ENCODE measurements at regions not wholly inside any gene's neighbourhood (a gene's known extent, or its start where the extent isn't known, plus 50 kb on each side); places are given as distances from the start of the nearest gene placed in this dataset.
"Not testable (repeated sequence)": the region's sequence is repeated elsewhere in the genome, so short reads cannot be mapped to it uniquely, and the experiment has no call there.

DNA sequence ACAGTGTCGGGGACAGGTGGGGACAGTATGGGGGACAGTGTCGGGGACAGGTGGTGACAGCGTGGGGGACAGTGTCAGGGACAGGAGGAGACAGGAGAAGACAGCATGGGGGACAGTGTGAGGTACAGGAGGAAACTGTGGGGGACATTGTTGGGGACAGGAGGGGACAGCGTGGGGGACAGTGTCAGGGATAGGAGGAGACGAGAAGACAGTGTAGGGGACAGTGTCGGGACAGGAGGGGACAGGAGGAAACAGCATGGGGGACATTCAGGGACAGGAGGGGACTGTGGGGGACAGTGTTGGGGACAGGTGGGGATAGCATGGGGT lies 139.5 kb downstream of the TMEM121 start:
- ChIA-PET CTCF (no interaction called here), POLR2A (no interaction called here)
- intact Hi-C loops (cut with micrococcal nuclease), result no loop called here
- Histone ChIP-seq H4K20me1 (replicated peaks; ENCODE audit: control insufficient read depth, extremely low read depth, insufficient read depth, low read length) (no peaks in the 10 kb centered on the region), H3K4me3 (replicated peaks in 1 of 3; ENCODE audit: insufficient read depth in 1 of 3, low read depth in 1 of 3, low read length in 3 of 3) (no peak overlapping the region), H3K27me3 (ENCODE audit: control insufficient read depth in 2 of 2, insufficient read depth in 2 of 2, low read length in 2 of 2) (no peaks in the 10 kb centered on the region), H3K9ac (replicated peaks; ENCODE audit: extremely low read depth, insufficient read depth, low read length) (no peak overlapping the region), H3K27ac (ENCODE audit: insufficient read depth, low read depth, low read length) (no peak overlapping the region), H3K9me1 (replicated peaks; ENCODE audit: control insufficient read depth, extremely low read depth, insufficient read depth, low read length) (no peaks in the 10 kb centered on the region), H3K4me2 (ENCODE audit: insufficient read depth, low read length) (no peak overlapping the region), H3K79me2 (ENCODE audit: control insufficient read depth, insufficient read depth, low read length) (no peaks in the 10 kb centered on the region), H3K36me3 (ENCODE audit: control insufficient read depth in 2 of 2, extremely low read depth in 1 of 2, insufficient read depth in 2 of 2, low read length in 2 of 2) (no peaks in the 10 kb centered on the region), H3K4me1 (ENCODE audit: control insufficient read depth, extremely low read depth, insufficient read depth, low read length) (no peaks in the 10 kb centered on the region), H2AFZ (ENCODE audit: low read depth, low read length) (no peak overlapping the region), H3K9me3 (replicated peaks; ENCODE audit: control insufficient read depth, insufficient read depth, low read length) (no peaks in the 10 kb centered on the region)
- no peak for DNase-seq (ENCODE audit: low read depth, low spot score)
- no peak for TF ChIP-seq POLR2A (IDR thresholded peaks at IDR 0.05; ENCODE audit: low read depth, low read length)
- TF ChIP-seq GATA2 (IDR thresholded peaks at IDR 0.05; ENCODE audit: insufficient read depth, insufficient read length, low read depth, low read length), result no peak
- no peak for TF ChIP-seq EZH2 (IDR thresholded peaks at IDR 0.05; ENCODE audit: borderline replicate concordance, low read depth, low read length, severe bottlenecking)
- no peak for TF ChIP-seq MYC (IDR thresholded peaks at IDR 0.05; ENCODE audit: low read depth, low read length)
- TF ChIP-seq, protein P1, sequence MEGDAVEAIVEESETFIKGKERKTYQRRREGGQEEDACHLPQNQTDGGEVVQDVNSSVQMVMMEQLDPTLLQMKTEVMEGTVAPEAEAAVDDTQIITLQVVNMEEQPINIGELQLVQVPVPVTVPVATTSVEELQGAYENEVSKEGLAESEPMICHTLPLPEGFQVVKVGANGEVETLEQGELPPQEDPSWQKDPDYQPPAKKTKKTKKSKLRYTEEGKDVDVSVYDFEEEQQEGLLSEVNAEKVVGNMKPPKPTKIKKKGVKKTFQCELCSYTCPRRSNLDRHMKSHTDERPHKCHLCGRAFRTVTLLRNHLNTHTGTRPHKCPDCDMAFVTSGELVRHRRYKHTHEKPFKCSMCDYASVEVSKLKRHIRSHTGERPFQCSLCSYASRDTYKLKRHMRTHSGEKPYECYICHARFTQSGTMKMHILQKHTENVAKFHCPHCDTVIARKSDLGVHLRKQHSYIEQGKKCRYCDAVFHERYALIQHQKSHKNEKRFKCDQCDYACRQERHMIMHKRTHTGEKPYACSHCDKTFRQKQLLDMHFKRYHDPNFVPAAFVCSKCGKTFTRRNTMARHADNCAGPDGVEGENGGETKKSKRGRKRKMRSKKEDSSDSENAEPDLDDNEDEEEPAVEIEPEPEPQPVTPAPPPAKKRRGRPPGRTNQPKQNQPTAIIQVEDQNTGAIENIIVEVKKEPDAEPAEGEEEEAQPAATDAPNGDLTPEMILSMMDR (IDR thresholded peaks at IDR 0.05; ENCODE audit: extremely low read depth in 1 of 2, insufficient read depth in 1 of 2, low read depth in 1 of 2, low read length in 2 of 2), result no peak
- TF ChIP-seq, protein P2, sequence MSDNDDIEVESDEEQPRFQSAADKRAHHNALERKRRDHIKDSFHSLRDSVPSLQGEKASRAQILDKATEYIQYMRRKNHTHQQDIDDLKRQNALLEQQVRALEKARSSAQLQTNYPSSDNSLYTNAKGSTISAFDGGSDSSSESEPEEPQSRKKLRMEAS (IDR thresholded peaks at IDR 0.05; ENCODE audit: insufficient read depth, insufficient read length), result no peak
- no TSS peak for BruUV-seq (replicated peaks)
- FAIRE-seq, result no peak
- dilution Hi-C loops (cut with MboI; ENCODE audit: extremely low pct_ligation_motif_present, low sequenced_read_pairs), result no loop called here

DNA sequence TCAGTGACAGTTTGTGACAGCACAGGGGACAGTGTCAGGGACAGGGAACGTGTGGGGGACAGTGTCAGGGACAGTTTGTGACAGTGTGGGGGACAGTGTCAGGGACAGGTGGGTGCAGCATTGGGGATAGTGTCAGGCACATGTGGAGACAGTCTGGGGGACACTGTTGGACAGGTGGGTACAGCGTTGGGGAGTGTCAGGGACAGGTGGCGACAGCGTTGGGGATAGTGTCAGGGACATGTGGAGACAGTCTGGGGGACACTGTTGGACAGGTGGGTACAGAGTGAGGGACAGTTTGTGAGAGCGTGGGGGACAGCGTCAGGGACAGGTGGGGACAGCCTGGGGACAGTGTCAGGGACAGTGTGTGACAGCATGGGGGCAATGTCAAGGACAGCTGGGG lies 140.0 kb downstream of the TMEM121 start:
- H3K9ac ChIP-seq (replicated peaks; ENCODE audit: extremely low read depth, insufficient read depth, low read length), result no peak overlapping the region
- no TSS peak for BruUV-seq (replicated peaks)
- FAIRE-seq (no peak), DNase-seq (ENCODE audit: low read depth, low spot score) (no peak)
- H3K4me2 ChIP-seq (ENCODE audit: insufficient read depth, low read length), result no peak overlapping the region
- H3K9me1 ChIP-seq (replicated peaks; ENCODE audit: control insufficient read depth, extremely low read depth, insufficient read depth, low read length), result no peaks in the 10 kb centered on the region
- H4K20me1 ChIP-seq (replicated peaks; ENCODE audit: control insufficient read depth, extremely low read depth, insufficient read depth, low read length), result no peaks in the 10 kb centered on the region
- POLR2A ChIA-PET, result no interaction called here
- CTCF ChIA-PET, result no interaction called here
- H3K9me3 ChIP-seq (replicated peaks; ENCODE audit: control insufficient read depth, insufficient read depth, low read length), result no peaks in the 10 kb centered on the region
- no peak overlapping the region for H2AFZ ChIP-seq (ENCODE audit: low read depth, low read length)
- no peaks in the 10 kb centered on the region for H3K79me2 ChIP-seq (ENCODE audit: control insufficient read depth, insufficient read depth, low read length)
- no peaks in the 10 kb centered on the region for H3K4me1 ChIP-seq (ENCODE audit: control insufficient read depth, extremely low read depth, insufficient read depth, low read length)
- intact Hi-C loops (cut with micrococcal nuclease), result no loop called here
- dilution Hi-C loops (cut with MboI; ENCODE audit: extremely low pct_ligation_motif_present, low sequenced_read_pairs), result no loop called here
- no peak overlapping the region for H3K27ac ChIP-seq (ENCODE audit: insufficient read depth, low read depth, low read length)
- no peak for TF ChIP-seq MYC (IDR thresholded peaks at IDR 0.05; ENCODE audit: low read depth, low read length)
- TF ChIP-seq FOS (IDR thresholded peaks at IDR 0.05; ENCODE audit: borderline replicate concordance, insufficient read depth, low read length), result no peak
- TF ChIP-seq POLR2AphosphoS5 (IDR thresholded peaks at IDR 0.05; ENCODE audit: insufficient read depth, low read depth, low read length), result no peak
- TF ChIP-seq EZH2 (IDR thresholded peaks at IDR 0.05; ENCODE audit: borderline replicate concordance, low read depth, low read length, severe bottlenecking), result no peak
- H3K27me3 ChIP-seq (ENCODE audit: control insufficient read depth in 2 of 2, insufficient read depth in 2 of 2, low read length in 2 of 2), result no peaks in the 10 kb centered on the region
- no peak overlapping the region for H3K4me3 ChIP-seq (replicated peaks in 1 of 3; ENCODE audit: insufficient read depth in 1 of 3, low read depth in 1 of 3, low read length in 3 of 3)
- H3K36me3 ChIP-seq (ENCODE audit: control insufficient read depth in 2 of 2, extremely low read depth in 1 of 2, insufficient read depth in 2 of 2, low read length in 2 of 2), result no peaks in the 10 kb centered on the region

DNA sequence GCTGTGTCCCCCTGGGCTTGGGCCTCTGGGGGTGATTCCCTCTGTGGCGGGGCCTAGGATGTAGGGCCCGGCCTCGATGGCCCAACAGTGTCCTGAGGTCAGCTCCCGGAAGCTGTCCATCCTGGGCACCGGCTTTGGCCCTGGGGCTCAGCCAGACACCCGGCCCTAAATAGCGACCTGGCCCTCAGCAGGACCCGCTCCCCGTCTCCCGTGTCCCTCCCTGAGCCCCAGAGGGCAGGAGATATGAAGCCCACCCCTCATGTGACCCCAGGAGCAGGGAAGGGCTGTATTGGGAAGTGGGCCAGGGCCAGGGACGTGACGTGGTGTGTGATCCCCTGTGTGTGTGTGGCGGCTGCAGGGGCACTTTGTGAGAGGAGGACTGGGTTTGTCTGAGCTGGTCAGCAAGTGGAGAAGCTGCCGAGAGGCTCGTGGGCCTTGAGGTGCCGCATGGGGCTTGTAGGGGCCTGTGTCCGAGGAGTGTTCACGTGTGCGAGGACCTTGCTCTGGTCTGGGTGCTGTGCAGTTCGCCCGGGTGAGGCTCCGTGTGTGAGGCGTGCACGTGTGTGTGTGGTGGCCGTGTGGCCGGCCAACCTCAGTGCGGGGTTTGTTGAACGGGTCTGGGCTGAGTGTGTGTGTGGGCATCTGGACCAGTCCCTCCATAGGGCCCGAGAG lies 140.7 kb downstream of the TMEM121 start:
- H3K9me1 ChIP-seq (replicated peaks; ENCODE audit: control insufficient read depth, extremely low read depth, insufficient read depth, low read length); H3K4me2 ChIP-seq (ENCODE audit: insufficient read depth, low read length); H3K9ac ChIP-seq (replicated peaks; ENCODE audit: extremely low read depth, insufficient read depth, low read length); H3K27ac ChIP-seq (ENCODE audit: insufficient read depth, low read depth, low read length); H3K4me3 ChIP-seq (replicated peaks in 1 of 3; ENCODE audit: insufficient read depth in 1 of 3, low read depth in 1 of 3, low read length in 3 of 3); H4K20me1 ChIP-seq (replicated peaks; ENCODE audit: control insufficient read depth, extremely low read depth, insufficient read depth, low read length); dilution Hi-C loops (cut with MboI; ENCODE audit: extremely low pct_ligation_motif_present, low sequenced_read_pairs); CTCF ChIA-PET; H2AFZ ChIP-seq (ENCODE audit: low read depth, low read length); BruUV-seq (replicated peaks); intact Hi-C loops (cut with micrococcal nuclease); FAIRE-seq; H3K79me2 ChIP-seq (ENCODE audit: control insufficient read depth, insufficient read depth, low read length); H3K4me1 ChIP-seq (ENCODE audit: control insufficient read depth, extremely low read depth, insufficient read depth, low read length); H3K36me3 ChIP-seq (ENCODE audit: control insufficient read depth in 2 of 2, extremely low read depth in 1 of 2, insufficient read depth in 2 of 2, low read length in 2 of 2); DNase-seq (ENCODE audit: low read depth, low spot score); POLR2A ChIA-PET; H3K27me3 ChIP-seq (ENCODE audit: control insufficient read depth in 2 of 2, insufficient read depth in 2 of 2, low read length in 2 of 2); H3K9me3 ChIP-seq (replicated peaks; ENCODE audit: control insufficient read depth, insufficient read depth, low read length): not testable (repeated sequence)

Data from endothelial cell of umbilical vein (primary cell).